Dedifferentiated amniotic fluid mesenchymal stem cell (primary cell): ENCODE measurements at regions not wholly inside any gene's neighbourhood (a gene's known extent, or its start where the extent isn't known, plus 50 kb on each side); places are given as distances from the start of the nearest gene placed in this dataset.
"Not testable (repeated sequence)": the region's sequence is repeated elsewhere in the genome, so short reads cannot be mapped to it uniquely, and the experiment has no call there.

Source experiments
- DNase-seq: peaks from one replicate; pipeline ENCODE4 v3.0.0-alpha.2; 2016; ENCODE audit errors: extremely low spot score

- DNase-seq, result no peak
Measured at GRCh38 chr5:99441235-99441634, 512.4 kb upstream of the CHD1 start.

- DNase-seq, result no peak
Measured at GRCh38 chr5:99438619-99439018, 509.8 kb upstream of the CHD1 start.

- no peak for DNase-seq
Measured at GRCh38 chr5:99437986-99438385, 509.2 kb upstream of the CHD1 start.

DNA sequence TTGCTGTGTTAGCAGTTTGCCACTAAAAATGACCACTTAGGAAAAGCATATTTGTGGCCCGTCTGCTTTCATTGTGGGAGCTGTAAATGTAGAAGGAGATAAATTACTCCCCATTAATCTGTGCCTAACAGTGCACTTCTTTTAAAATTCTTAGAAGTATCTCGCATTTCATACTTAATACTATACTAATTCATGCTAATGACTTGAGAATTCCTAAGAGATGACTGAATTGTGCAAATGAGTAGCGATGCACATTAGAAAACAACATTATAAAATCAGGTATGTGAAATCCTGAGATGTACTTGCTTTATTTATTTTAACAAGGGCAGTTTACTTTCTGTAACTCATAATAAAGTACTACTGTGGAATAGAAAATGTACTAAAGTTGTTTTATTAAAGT lies 494.6 kb upstream of the CHD1 start:
- not testable (repeated sequence) for DNase-seq

DNA sequence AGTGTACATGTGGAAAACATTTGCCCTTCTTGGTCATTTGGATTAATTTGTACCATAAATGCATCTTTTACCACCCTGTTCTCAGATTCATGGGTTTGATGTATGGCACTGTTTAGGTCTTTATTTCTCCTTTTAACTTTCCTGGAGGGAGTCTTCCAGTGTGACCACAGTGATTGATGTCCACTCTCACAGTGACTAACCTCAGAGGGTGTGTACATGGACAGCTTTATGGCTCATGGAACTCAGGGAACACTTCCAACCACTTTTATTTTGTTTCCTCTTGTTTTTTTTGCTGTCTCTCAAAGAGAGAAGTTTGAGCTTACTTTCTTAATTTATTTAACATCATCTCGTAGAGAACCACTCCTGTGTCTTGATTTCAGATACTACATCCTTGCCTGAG lies 489.8 kb upstream of the CHD1 start:
- not testable (repeated sequence) for DNase-seq

DNA sequence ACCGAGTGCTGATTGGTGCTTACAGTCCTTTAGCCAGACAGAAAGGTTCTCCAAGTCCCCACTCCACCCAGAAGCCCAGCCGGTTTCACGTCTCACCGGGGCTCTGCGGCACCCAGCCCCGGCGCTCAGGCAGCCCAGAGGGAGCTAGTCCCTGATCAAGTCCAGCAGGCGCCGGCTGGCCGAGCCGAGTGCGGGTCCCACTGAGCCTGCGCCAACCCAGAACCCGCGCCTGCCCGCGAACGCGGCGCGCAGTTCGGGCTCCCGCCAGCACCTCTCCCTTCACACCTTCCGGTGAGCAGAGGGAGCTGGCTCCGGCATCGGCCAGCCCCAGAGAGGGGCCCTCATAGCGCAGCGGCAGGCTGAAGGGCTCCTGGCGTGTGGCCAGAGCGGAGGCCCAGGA lies 481.6 kb upstream of the CHD1 start:
- not testable (repeated sequence) for DNase-seq

GRCh38 chr5:99404764-99405302 lies 476.0 kb upstream of the CHD1 start:
- not testable (repeated sequence) for DNase-seq

GRCh38 chr5:99400571-99400970 lies 471.8 kb upstream of the CHD1 start:
- not testable (repeated sequence) for DNase-seq

GRCh38 chr5:99398976-99399375 lies 470.2 kb upstream of the CHD1 start:
- DNase-seq, result no peak

GRCh38 chr5:99386406-99387077 lies 457.7 kb upstream of the CHD1 start:
- no peak for DNase-seq

GRCh38 chr5:99379187-99379586 lies 450.4 kb upstream of the CHD1 start:
- no peak for DNase-seq

DNA sequence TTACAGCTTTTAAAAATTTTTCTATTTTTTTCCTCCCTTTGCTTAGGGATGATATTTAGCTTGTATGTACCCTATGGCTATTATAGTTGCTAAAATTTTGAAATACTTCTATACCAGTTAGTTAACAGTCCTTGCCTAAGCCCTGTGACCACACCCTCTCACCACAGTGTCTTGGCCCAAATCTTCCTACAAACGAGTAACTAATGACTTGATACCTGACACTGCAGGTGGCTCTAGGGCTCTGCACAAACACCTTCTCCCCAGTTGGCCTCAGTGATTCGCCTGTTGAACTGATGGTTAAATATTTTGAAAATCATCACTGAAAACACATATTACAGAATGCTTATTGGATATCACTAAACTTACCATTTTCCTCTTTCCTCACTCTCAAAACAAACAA lies 449.6 kb upstream of the CHD1 start:
- DNase-seq, result no peak

- DNase-seq, result no peak
Measured at GRCh38 chr5:99369797-99370593, 441.2 kb upstream of the CHD1 start.

DNA sequence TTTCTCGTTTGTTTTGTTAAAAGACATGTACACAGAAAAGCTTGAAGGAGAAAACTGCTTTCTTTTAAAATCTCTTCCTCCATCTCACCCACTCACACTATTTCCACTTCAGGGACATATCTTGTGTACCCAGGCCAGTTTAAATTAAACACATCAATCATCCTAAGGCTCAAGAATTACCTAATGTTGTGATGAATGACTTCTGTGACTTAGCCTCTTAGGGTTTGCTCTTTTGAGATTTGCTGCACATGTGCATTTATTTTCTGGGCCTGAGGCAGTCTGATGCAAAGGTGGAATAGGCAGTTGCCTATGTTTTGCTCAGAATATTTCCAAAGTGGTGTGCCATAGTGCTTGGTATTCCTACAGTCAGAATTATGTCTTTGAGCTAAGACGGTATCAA lies 439.9 kb upstream of the CHD1 start:
- no peak for DNase-seq

GRCh38 chr5:99355881-99356280 lies 427.1 kb upstream of the CHD1 start:
- no peak for DNase-seq

GRCh38 chr5:99349787-99350186 lies 421.0 kb upstream of the CHD1 start:
- no peak for DNase-seq

- DNase-seq, result no peak
Measured at GRCh38 chr5:99348597-99348996, 419.8 kb upstream of the CHD1 start.

- DNase-seq, result not testable (repeated sequence)
Measured at GRCh38 chr5:99339758-99340157, 411.0 kb upstream of the CHD1 start.

DNA sequence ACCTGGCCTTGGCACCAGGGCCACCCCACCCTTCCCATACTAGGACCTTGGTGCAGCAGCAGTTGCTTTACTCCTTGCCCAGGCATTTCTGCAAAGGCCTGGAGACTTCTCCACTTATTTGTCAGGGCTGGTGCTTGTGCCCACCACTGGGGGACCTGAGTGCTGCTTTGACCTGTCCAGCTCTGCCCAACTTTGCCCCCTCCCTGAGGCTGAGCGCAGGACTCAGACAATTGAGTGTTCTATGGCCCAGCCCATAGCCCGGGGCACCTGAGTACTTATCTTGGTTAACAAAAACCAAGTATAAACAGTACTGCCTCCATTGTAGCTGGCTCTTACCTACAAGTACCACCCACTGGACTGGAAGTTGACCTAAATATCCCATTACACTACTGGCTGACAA lies 406.1 kb upstream of the CHD1 start:
- DNase-seq, result no peak

DNA sequence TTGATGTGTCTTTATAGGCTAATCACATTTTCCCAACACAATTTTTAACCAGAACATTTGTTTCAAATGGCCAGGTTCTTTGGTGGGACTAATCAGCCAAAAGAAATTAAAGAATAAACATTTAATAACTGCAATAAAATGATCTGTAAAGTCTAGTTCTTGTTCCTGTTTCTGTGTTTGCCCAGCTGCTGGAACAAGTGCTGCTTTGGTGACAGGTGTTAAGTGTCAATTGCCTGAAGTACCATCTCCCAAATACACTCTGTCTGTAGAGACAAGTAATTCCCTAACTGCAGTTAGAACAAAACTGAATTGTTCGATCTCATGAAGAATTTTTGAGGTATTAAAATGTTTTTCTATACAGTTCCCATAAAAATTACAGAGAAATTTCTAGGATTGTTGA lies 402.3 kb upstream of the CHD1 start:
- no peak for DNase-seq

DNA sequence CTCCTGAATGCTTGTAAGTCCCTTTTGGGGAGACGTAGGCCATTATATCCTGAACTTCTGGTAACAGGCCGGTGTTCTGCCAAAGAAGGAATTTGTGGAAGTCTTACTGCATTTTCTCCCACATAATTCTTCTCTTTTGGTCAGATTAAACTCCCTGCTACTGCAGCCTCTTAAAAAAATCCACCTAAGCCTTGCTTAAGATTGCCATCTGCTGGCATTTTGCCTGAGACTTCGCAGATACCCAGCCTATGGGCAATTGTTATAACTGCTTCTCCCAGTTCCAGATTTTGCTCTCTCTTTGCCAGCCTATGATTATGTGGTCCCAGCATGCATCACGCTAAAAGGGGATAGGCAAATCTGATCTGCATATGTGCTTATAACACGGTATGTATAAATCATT lies 391.6 kb upstream of the CHD1 start:
- no peak for DNase-seq

GRCh38 chr5:99317136-99317535 lies 388.3 kb upstream of the CHD1 start:
- no peak for DNase-seq

GRCh38 chr5:99316484-99316883 lies 387.7 kb upstream of the CHD1 start:
- no peak for DNase-seq
